GM19351 (cell line): ENCODE measurements at regions not wholly inside any gene's neighbourhood (a gene's known extent, or its start where the extent isn't known, plus 50 kb on each side); places are given as distances from the start of the nearest gene placed in this dataset.

ENCODE experiments used
- ATAC-seq: cut with Tn5 transposase; IDR thresholded peaks from one replicate; pipeline ENCODE4 v1.9.1; 2021; ENCODE audit warnings: mild to moderate bottlenecking, moderate library complexity; ENCODE audit not compliant: unreplicated experiment

DNA sequence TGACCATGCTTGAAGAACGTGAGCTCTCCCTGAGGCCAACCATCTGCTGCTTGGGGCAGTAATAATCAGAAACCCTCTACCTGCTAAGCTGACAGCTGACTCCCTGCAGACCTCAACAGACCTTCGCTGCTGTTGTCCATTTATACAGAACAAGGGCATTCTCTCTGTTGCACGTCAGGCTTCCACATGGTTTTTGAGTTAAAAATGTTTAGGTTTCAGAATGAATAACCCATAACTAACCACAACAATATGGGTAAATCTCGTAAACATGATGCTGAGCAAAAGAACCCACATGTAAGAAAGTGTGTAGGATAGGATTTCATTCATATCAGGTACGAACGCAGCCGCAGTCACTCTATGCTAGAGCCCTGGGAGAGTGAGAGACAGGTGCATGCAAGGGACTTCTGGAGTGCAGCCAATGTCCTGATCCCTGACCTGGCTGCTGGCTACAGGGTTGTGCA is 348.5 kb downstream of the MED10 start:
- ATAC-seq, result no peak

DNA sequence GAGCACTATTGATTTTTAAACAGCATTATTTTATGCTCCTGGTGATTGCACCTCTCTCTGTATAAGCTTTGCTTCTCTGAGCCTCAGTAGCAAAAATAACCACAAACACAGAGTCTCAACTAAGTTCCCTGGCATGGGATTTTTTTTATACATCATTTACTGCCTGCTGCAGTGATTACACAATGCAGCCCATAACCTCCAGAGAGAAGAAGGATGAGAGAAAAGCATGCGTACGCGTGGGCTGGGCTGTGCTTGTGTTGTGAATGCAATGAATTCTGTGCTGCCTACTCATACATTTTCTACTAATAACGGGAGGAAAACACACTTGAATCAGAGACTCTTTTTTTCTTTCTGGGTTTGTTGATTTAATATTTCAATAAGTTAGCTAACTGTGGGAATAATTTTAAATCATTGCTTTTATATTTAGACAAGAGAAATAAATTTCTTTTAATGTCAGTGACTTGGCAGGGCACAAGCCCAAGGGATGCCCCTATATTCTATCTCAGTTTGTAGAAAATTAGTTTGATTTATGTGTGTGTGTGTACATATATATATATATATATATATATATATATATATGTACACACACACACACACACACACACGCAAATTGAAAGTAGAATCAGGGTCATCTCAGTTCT is 351.5 kb downstream of the MED10 start:
- no peak for ATAC-seq

DNA sequence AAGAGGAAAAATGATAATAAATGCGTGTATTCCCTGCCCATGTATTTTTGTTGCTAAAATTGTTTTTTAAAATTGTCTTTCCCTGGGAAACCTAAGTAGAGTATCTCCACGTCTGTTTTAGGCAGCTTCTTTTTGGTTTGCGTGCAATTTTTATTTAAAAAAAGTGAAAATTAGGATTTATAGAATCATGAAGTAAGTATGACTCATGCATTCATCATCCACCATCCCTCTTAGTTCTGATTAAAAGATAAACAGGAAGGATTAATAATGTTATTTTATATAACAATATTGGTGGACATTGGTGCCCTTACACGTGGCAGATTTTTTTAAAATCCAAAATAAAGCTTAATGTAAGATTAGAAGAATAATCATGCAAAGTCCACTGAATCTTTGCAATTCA is 358.7 kb downstream of the MED10 start:
- no peak for ATAC-seq

DNA sequence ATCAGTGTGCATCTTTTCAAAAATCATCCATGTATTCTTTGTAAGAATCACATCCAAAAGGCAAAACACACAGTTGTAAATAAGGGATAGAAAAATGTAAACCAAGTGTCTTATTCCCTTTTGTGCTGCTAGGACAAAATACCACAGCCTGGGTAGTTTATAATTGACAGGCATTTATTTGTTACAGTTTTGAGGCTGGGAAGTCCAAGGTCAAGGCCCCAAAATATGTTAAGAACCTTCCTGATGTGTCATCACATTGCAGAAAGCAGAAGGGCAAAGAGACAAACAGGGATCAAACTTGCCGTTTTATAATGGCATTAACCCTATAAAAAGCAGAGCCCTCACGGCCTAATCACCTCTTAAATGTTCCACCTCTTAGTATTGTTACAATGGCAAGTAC is 364.8 kb downstream of the MED10 start:
- ATAC-seq, result no peak

GRCh38 chr5:6011199-6011598 is 367.1 kb downstream of the MED10 start:
- no peak for ATAC-seq

- ATAC-seq, result no peak
These were observed 371.5 kb downstream of the MED10 start for GRCh38 chr5:6006838-6007314.

DNA sequence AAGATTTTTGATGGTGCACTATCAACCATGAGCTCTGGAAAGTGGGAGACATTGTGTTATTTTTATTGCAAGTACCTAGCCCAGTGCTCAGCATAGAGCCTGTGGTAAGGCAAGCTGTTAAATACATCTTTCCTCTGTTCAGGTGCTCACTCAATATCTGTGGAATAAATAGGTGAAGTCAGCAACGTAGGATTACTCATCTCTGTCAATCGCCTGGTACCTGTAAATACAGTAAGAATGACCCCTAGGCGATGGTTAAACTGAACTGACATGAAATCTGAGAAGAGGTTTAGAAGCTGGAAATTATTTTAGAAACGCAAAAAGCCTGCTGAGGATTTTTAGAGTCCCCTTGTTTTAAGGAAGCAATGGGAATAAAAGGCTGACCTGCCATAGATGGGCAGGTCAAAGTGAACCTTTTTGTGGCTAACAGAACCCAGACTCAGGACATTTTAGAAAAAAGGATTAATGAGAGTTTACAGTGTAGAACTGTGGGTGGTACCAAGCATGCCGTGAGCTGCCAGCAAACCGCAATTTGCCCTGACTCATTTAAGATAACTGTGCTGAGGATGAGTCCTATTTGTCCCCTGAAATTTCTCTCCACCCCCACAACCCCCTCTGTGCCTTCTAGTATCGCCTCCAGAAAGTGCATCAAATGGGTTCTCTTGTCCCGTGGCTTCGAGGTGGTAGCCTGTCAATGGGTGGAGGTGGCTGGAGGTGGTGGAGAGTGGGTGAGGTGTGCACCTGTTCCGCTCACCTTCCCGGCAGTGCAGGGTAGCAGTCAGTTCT is 375.1 kb downstream of the MED10 start:
- no peak for ATAC-seq

- no peak for ATAC-seq
These were observed 377.5 kb downstream of the MED10 start for GRCh38 chr5:6000867-6001266.

GRCh38 chr5:5995819-5996218 is 382.5 kb downstream of the MED10 start:
- no peak for ATAC-seq

DNA sequence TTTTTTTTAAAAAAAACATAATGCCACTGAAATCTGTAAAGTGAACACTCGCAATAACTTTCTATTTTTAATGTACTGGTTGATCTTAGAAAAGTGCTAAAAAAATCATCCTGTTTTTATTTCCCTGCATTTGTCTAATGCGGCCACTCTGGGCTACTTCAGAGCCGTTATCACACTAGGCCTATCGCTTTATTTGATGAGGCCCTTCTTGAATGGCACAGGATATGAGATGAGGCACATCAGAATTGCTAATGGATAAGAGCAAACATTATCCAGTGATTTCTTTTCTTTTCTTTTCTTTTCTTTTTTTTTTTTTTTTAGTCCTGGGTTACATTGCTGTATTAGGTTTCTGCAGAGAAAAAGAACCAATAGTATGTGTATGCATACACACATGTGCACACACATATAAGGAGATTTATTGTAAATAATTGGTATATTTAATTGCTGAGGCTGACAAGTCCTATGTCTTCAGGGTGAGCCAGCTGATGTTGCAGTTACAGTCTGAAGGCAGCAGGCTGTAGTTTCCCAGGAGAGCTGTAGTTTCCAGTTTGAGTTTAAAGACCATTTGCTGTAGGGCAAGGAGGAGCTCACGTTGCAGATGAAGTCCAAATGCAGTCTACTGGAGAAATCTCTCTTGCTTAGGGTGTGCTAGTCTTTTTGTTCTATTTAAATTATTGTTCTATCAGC is 391.7 kb downstream of the MED10 start:
- no peak for ATAC-seq

GRCh38 chr5:5985332-5985731 is 393.0 kb downstream of the MED10 start:
- no peak for ATAC-seq

GRCh38 chr5:5983261-5983980 is 394.9 kb downstream of the MED10 start:
- ATAC-seq, result no peak

GRCh38 chr5:5981562-5981961 is 396.8 kb downstream of the MED10 start:
- no peak for ATAC-seq

DNA sequence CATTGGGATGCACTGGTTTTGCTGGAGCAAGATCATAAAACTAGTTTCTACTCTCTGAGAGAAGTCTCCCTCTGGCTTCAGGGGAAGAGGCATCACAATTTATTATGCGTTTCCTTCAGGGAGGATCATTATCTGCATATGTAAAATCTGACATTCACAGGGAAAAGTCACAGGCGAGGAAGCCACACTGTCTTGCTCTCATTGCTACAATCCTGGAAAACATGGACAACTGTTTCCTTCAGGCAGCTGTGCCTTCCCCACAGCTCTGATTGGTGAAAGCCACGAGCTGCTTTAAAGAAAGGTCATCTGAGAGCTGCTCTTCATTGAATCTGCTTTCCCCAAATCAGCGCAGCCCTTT is 397.8 kb downstream of the MED10 start:
- no peak for ATAC-seq

- no peak for ATAC-seq
These were observed 398.4 kb downstream of the MED10 start for GRCh38 chr5:5979761-5980537.

- ATAC-seq, result no peak
These were observed 399.0 kb downstream of the MED10 start for GRCh38 chr5:5979377-5979760.

DNA sequence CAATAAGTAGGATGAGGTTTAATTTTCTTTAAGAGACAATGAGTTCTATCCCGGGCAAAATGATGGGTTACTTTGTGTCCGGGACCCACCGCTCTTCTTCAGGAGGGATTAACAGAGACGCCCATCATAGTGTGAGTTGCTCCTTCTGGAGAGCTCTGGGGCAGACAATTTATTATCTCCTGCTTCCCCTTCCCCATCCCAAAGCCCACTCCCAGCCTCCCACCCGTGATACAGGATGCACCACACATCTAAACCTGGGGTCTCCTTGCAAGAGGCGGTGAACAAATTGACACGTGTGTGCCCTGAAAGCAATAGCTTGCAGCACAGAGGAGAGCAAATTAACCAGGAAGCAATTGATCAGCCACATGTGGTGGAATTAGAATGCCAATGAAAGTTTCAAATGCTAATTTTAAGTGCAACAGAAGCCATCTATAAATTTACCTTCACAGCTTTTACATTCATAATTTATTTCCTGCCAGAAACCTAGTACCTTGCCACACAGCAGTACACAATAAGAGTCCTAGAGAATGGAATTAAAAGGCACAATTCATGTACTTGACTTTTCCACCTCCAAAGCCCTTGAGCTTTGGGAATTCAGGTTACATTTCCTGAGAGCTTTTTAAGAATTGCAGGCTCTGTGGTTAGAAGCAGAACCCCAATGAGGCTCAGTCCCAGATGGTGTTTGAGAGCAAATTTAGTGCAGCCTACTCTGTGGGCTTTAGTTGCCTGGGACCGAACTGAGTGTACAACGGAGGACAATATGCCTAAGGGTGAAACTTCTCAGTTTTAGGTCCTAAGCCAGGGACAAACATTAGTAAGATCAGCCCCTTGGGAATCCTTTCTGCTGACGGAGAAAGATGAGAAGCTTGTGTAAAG is 399.6 kb downstream of the MED10 start:
- ATAC-seq, result no peak

GRCh38 chr5:5971203-5971602 is 407.1 kb downstream of the MED10 start:
- ATAC-seq, result no peak

DNA sequence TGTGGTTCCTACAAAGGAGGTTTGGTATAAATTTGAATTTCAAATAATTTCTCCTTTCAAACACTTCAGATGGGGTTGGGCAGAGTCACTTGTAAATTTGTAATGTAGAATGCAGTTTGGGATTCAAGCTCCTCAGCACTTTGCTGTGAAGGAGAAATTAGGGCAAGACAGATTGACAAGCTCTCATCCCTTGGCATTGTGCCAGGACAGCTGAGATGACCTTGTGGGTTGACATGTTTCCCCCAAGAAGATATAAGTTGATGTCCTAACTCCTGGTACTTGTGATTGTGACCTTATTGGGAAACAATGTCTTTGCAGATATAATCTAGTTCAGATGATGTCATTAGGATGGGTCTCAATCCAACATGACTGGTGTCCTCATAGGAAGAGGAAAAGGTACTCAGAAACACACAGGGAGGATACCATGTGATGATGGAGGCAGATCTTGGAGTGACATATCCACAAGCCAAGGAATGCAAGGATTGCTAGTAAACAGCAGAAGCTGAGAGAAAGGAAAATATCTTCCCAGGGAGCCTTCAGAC is 408.3 kb downstream of the MED10 start:
- ATAC-seq, result no peak
